MM.1S (cell line): ENCODE measurements at regions not wholly inside any gene's neighbourhood (a gene's known extent, or its start where the extent isn't known, plus 50 kb on each side); places are given as distances from the start of the nearest gene placed in this dataset.

ENCODE experiments used
- DNase-seq: peaks from one replicate; pipeline ENCODE4 v3.0.0-alpha.2; 2015
- H2AFZ ChIP-seq: fragments of 300-600 bp; sonication (generic); 2 replicates; pipeline ENCODE4 v1.6.0; 2016; ENCODE audit warnings: antibody characterized with exemption, low read length
- H3F3A ChIP-seq: fragments of 300-600 bp; sonication (generic); 2 replicates; pipeline ENCODE4 v1.6.1; 2016; ENCODE audit warnings: mild to moderate bottlenecking, antibody characterized with exemption, low read length, moderate library complexity, mixed read lengths; ENCODE audit not compliant: insufficient read depth
- H3K27ac ChIP-seq: fragments of 300-600 bp; sonication (generic); 2 replicates; pipeline ENCODE4 v1.5.1; 2016; ENCODE audit warnings: mild to moderate bottlenecking, low read length
- H3K27me3 ChIP-seq: fragments of 300-600 bp; sonication (generic); replicated peaks from 2 replicates; pipeline ENCODE4 v1.6.0; 2016; ENCODE audit warnings: low read length; ENCODE audit not compliant: insufficient read depth
- H3K36me3 ChIP-seq: fragments of 300-600 bp; sonication (generic); replicated peaks from 2 replicates; pipeline ENCODE4 v1.6.1; 2016; ENCODE audit warnings: mild to moderate bottlenecking, low read length, mixed read lengths; ENCODE audit not compliant: insufficient read depth
- H3K4me1 ChIP-seq: fragments of 300-600 bp; sonication (generic); 2 replicates; pipeline ENCODE4 v1.6.1; 2016; ENCODE audit warnings: low read length, mixed read lengths
- H3K4me2 ChIP-seq: fragments of 300-600 bp; sonication (generic); 2 replicates; pipeline ENCODE4 v1.6.0; 2016; ENCODE audit warnings: low read depth, low read length
- H3K4me3 ChIP-seq: fragments of 300-600 bp; sonication (generic); 2 replicates; pipeline ENCODE4 v1.5.1; 2016; ENCODE audit warnings: low read length, mixed read lengths
- H3K79me2 ChIP-seq: fragments of 300-600 bp; sonication (generic); 2 replicates; pipeline ENCODE4 v1.6.1; 2016; ENCODE audit warnings: mixed run types, low read length, mixed read lengths
- H3K9ac ChIP-seq: fragments of 300-600 bp; sonication (generic); 2 replicates; pipeline ENCODE4 v1.6.1; 2016; ENCODE audit warnings: low read length, mixed read lengths
- H3K9me2 ChIP-seq: fragments of 300-600 bp; sonication (generic); replicated peaks from 2 replicates; pipeline ENCODE4 v1.6.1; 2016; ENCODE audit warnings: mild to moderate bottlenecking, low read length, mixed read lengths; ENCODE audit not compliant: insufficient read depth
- H3K9me3 ChIP-seq: fragments of 300-600 bp; sonication (generic); replicated peaks from 2 replicates; pipeline ENCODE4 v1.6.1; 2016; ENCODE audit warnings: mild to moderate bottlenecking, low read length, mixed read lengths; ENCODE audit not compliant: insufficient read depth
- H4K20me1 ChIP-seq: fragments of 300-600 bp; sonication (generic); 2 replicates; pipeline ENCODE4 v1.6.1; 2016; ENCODE audit warnings: mild to moderate bottlenecking, low read length, moderate library complexity, mixed read lengths; ENCODE audit not compliant: insufficient read depth
- CTCF ChIP-seq: fragments of 300-600 bp; sonication (generic); IDR thresholded peaks from 2 replicates; pipeline ENCODE4 v1.5.1; 2016; ENCODE audit warnings: antibody characterized with exemption, low read length, mixed read lengths
- EZH2 ChIP-seq: fragments of 300-600 bp; sonication (generic); optimal IDR thresholded peaks from 2 replicates; pipeline ENCODE3; 2017; ENCODE audit warnings: low read depth, mild to moderate bottlenecking, antibody characterized with exemption, low read length, mixed read lengths
- EZH2phosphoT487 ChIP-seq: fragments of 300-600 bp; sonication (generic); IDR thresholded peaks from 2 replicates; pipeline ENCODE4 v1.6.1; 2018; ENCODE audit warnings: antibody characterized with exemption, low read length

GRCh38 chr13:40149611-40150274, 494.3 kb downstream of the COG6 start:
- Histone ChIP-seq H3K9me3 (no peaks in the 10 kb centered on the region), H4K20me1 (no peaks in the 10 kb centered on the region), H3K36me3 (no peaks in the 10 kb centered on the region), H3K9me2 (no peaks in the 10 kb centered on the region), H2AFZ (no peak overlapping the region), H3K79me2 (no peaks in the 10 kb centered on the region), H3K4me1 (no peaks in the 10 kb centered on the region), H3K4me3 (no peak overlapping the region), H3K9ac (no peak overlapping the region), H3K27me3 (no peaks in the 10 kb centered on the region), H3F3A (no peaks in the 10 kb centered on the region), H3K27ac (no peak overlapping the region), H3K4me2 (no peak overlapping the region)
- no peak for DNase-seq
- TF ChIP-seq EZH2 (no peak), CTCF (no peak), EZH2phosphoT487 (no peak)

GRCh38 chr13:40151673-40152072, 496.2 kb downstream of the COG6 start:
- Histone ChIP-seq H3K9me3 (no peaks in the 10 kb centered on the region), H3K79me2 (no peaks in the 10 kb centered on the region), H2AFZ (no peak overlapping the region), H3K27ac (no peak overlapping the region), H3K36me3 (no peaks in the 10 kb centered on the region), H3F3A (no peaks in the 10 kb centered on the region), H3K9ac (no peak overlapping the region), H3K27me3 (no peaks in the 10 kb centered on the region), H3K4me2 (no peak overlapping the region), H4K20me1 (no peaks in the 10 kb centered on the region), H3K4me3 (no peak overlapping the region), H3K9me2 (no peaks in the 10 kb centered on the region), H3K4me1 (no peaks in the 10 kb centered on the region)
- TF ChIP-seq EZH2phosphoT487 (no peak), EZH2 (no peak), CTCF (no peak)
- no peak for DNase-seq

- no peaks in the 10 kb centered on the region for H3K4me1 ChIP-seq
- no peaks in the 10 kb centered on the region for H3K9me2 ChIP-seq
- no peak for DNase-seq
- no peaks in the 10 kb centered on the region for H3K27me3 ChIP-seq
- H3K9me3 ChIP-seq = no peaks in the 10 kb centered on the region
- H3F3A ChIP-seq = no peaks in the 10 kb centered on the region
- H3K4me3 ChIP-seq = no peak overlapping the region
- no peaks in the 10 kb centered on the region for H3K79me2 ChIP-seq
- no peak overlapping the region for H3K9ac ChIP-seq
- no peak for TF ChIP-seq EZH2
- no peak for TF ChIP-seq CTCF
- TF ChIP-seq EZH2phosphoT487 = no peak
- no peak overlapping the region for H2AFZ ChIP-seq
- H3K4me2 ChIP-seq = no peak overlapping the region
- no peaks in the 10 kb centered on the region for H4K20me1 ChIP-seq
- H3K36me3 ChIP-seq = no peaks in the 10 kb centered on the region
- no peak overlapping the region for H3K27ac ChIP-seq
Observed at GRCh38 chr13:40152145-40152544, 496.7 kb downstream of the COG6 start.
